ENCODE measurements at regions not wholly inside any gene's neighbourhood (a gene's known extent, or its start where the extent isn't known, plus 50 kb on each side); places are given as distances from the start of the nearest gene placed in this dataset.

GRCh38 chrX:144738246-144738645, 509.1 kb upstream of the SPANXN1 start:
- no peak overlapping the region for H3K27ac ChIP-seq (ENCODE audit: insufficient read length, low read depth, low read length)
- H3K23me2 ChIP-seq (ENCODE audit: insufficient read length, low read depth, low read length, poor library complexity, severe bottlenecking) = no peaks in the 10 kb centered on the region
- no peaks in the 10 kb centered on the region for H4K20me1 ChIP-seq (ENCODE audit: control insufficient read depth, insufficient read depth, insufficient read length)
- H2BK15ac ChIP-seq (ENCODE audit: low read depth, low read length) = no peak overlapping the region
- no peak overlapping the region for H3K23ac ChIP-seq (ENCODE audit: insufficient read length, low read depth, low read length)
- DNase-seq = no peak
- no peak overlapping the region for H3K14ac ChIP-seq (ENCODE audit: insufficient read depth, low read length)
- no peak overlapping the region for H3K4me2 ChIP-seq (ENCODE audit: insufficient read depth, insufficient read length, low read length)
- Mint-ChIP-seq H3K27me3 (ENCODE audit: low read depth) (peaks cover 3% of the 10 kb centered on the region; the same call in 1 of the 2 replicates), H3K27ac (no peak overlapping the region), H3K36me3 (ENCODE audit: insufficient read depth in 1 of 3, low read depth in 3 of 3) (peaks cover 0 to 6% (median 6%) of the 10 kb centered on the region in 3 experiments; a peak in 4 of 7 replicates), H3K4me3 (no peak overlapping the region), H3K4me1 (no peaks in the 10 kb centered on the region), H3K9me3 (peaks cover 66 to 68% of the 10 kb centered on the region in 2 experiments)
- H3K27me3 ChIP-seq (ENCODE audit: insufficient read depth, low read length) = no peaks in the 10 kb centered on the region
- H3K9ac ChIP-seq (ENCODE audit: extremely low read depth, insufficient read length, low read length) = no peak overlapping the region
- no peak overlapping the region for H2BK12ac ChIP-seq (ENCODE audit: insufficient read length, low read depth, low read length)
- H2BK20ac ChIP-seq (ENCODE audit: low read depth, low read length, poor library complexity, severe bottlenecking) = no peak overlapping the region
- no peak overlapping the region for H3K56ac ChIP-seq (ENCODE audit: insufficient read length, low read depth, low read length)
- no peak overlapping the region for H4K91ac ChIP-seq (ENCODE audit: insufficient read length, low read depth, low read length)
- H2AK5ac ChIP-seq (ENCODE audit: insufficient read length, low read length) = no peak overlapping the region
- no peak overlapping the region for H2AFZ ChIP-seq (ENCODE audit: low read length)
- no peak overlapping the region for H2BK120ac ChIP-seq (ENCODE audit: low read depth, low read length, poor library complexity, severe bottlenecking)
- H3K79me1 ChIP-seq (ENCODE audit: insufficient read depth, low read depth, low read length, poor library complexity, severe bottlenecking) = no peaks in the 10 kb centered on the region
- no peak overlapping the region for H4K5ac ChIP-seq (ENCODE audit: insufficient read length, low read depth, low read length)
- H3K4me1 ChIP-seq (ENCODE audit: insufficient read depth, low read length) = no peaks in the 10 kb centered on the region
- no peak overlapping the region for H3K4ac ChIP-seq (ENCODE audit: low read depth, low read length)
- no peak overlapping the region for H3K18ac ChIP-seq (ENCODE audit: insufficient read length, low read depth, low read length)
- H3K9me3 ChIP-seq (ENCODE audit: control insufficient read depth, low read depth, low read length) = peaks cover 10% of the 10 kb centered on the region
- H3K79me2 ChIP-seq (ENCODE audit: insufficient read depth, low read length) = no peaks in the 10 kb centered on the region
- no peak overlapping the region for H3T11ph ChIP-seq (ENCODE audit: low read length)
- no peak for TF ChIP-seq CTCF (conservative IDR thresholded peaks at IDR 0.05)
- H2BK5ac ChIP-seq (ENCODE audit: insufficient read length, low read length) = no peak overlapping the region
- no peak overlapping the region for H4K8ac ChIP-seq (replicated peaks; ENCODE audit: insufficient read length, low read depth, low read length)
- no CpG with 5 or more reads among the region's 2 CpGs for WGBS (ENCODE audit: extremely low coverage, insufficient read length, low lambda C conversion rate)

All from H9 (cell line).